HG03378 (cell line): ENCODE measurements at regions not wholly inside any gene's neighbourhood (a gene's known extent, or its start where the extent isn't known, plus 50 kb on each side); places are given as distances from the start of the nearest gene placed in this dataset.
A peak's percentile ranks its signal among the peaks of the same experiment; 100 is the strongest.

ENCODE experiments used
- ATAC-seq: cut with Tn5 transposase; IDR thresholded peaks from one replicate; pipeline ENCODE4 v1.9.1; 2021; ENCODE audit warnings: mild to moderate bottlenecking, moderate library complexity; ENCODE audit not compliant: unreplicated experiment

- peak; percentile 99 for ATAC-seq
These were observed 319.8 kb downstream of the RND3 start for GRCh38 chr2:150167711-150168110.

- ATAC-seq: no peak
These were observed 321.0 kb downstream of the RND3 start for GRCh38 chr2:150166313-150167051.

GRCh38 chr2:150165988-150166312 is 321.5 kb downstream of the RND3 start:
- ATAC-seq: no peak

- no peak for ATAC-seq
These were observed 322.0 kb downstream of the RND3 start for GRCh38 chr2:150165442-150165841.

GRCh38 chr2:150162241-150162942 is 325.1 kb downstream of the RND3 start:
- ATAC-seq: no peak

- no peak for ATAC-seq
These were observed 327.4 kb downstream of the RND3 start for GRCh38 chr2:150160058-150160457.

- ATAC-seq: no peak
These were observed 328.2 kb downstream of the RND3 start for GRCh38 chr2:150159300-150159699.

GRCh38 chr2:150156876-150157275 is 330.6 kb downstream of the RND3 start:
- no peak for ATAC-seq

- ATAC-seq: no peak
These were observed 331.1 kb downstream of the RND3 start for GRCh38 chr2:150156415-150156814.

GRCh38 chr2:150154308-150154797 is 333.1 kb downstream of the RND3 start:
- no peak for ATAC-seq

GRCh38 chr2:150153646-150154307 is 333.7 kb downstream of the RND3 start:
- ATAC-seq: no peak

- ATAC-seq: no peak
These were observed 335.2 kb downstream of the RND3 start for GRCh38 chr2:150152230-150152629.

GRCh38 chr2:150150144-150150543 is 337.3 kb downstream of the RND3 start:
- ATAC-seq: no peak

- ATAC-seq: no peak
These were observed 339.4 kb downstream of the RND3 start for GRCh38 chr2:150147889-150148683.

- ATAC-seq: no peak
These were observed 340.6 kb downstream of the RND3 start for GRCh38 chr2:150146879-150147278.

GRCh38 chr2:150145299-150145692 is 342.2 kb downstream of the RND3 start:
- no peak for ATAC-seq

GRCh38 chr2:150144546-150145298 is 342.7 kb downstream of the RND3 start:
- no peak for ATAC-seq

GRCh38 chr2:150143087-150143536 is 344.4 kb downstream of the RND3 start:
- no peak for ATAC-seq

GRCh38 chr2:150142561-150142960 is 344.9 kb downstream of the RND3 start:
- ATAC-seq: no peak
